ENCODE measurements at regions not wholly inside any gene's neighbourhood (a gene's known extent, or its start where the extent isn't known, plus 50 kb on each side); places are given as distances from the start of the nearest gene placed in this dataset.

DNA sequence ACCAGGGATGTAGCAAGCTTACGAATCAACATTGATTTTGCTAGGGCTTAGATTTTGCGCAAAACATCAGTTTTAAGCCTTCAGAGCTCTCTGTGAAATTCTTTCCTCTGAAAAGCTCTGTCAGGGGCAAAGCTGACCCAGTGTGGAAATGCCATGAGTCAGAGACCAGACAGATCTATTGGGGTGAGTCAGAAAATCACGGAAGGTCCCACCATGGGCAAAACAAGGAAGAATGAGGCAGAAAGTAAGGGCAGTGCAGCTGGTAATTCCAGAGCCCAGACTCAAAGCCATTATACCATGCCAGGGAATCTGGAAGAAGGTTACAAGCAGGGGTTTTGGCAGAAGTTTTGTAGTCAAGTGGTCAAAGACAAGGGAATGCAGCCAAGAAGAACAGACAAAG is 256.6 kb upstream of the CTAGE1 start:
- peaks cover 0 to 4% (median 0%) of the 10 kb centered on the region in 3 donors for H3K9me3 ChIP-seq (ENCODE audit: control insufficient read depth in 3 of 3, low read length in 3 of 3)
- H3K4me1 ChIP-seq (ENCODE audit: control insufficient read depth in 3 of 3, insufficient read depth in 3 of 3, low read length in 3 of 3), result no peaks in the 10 kb centered on the region
- H3K36me3 ChIP-seq (ENCODE audit: control insufficient read depth in 3 of 3, insufficient read depth in 3 of 3, low read length in 3 of 3), result no peaks in the 10 kb centered on the region
- no peak overlapping the region for H3K27ac ChIP-seq (ENCODE audit: low read depth, low read length)
- H3K4me3 ChIP-seq (ENCODE audit: low read length in 3 of 3), result no peak overlapping the region
- H3K27me3 ChIP-seq (ENCODE audit: control insufficient read depth in 3 of 3, insufficient read depth in 3 of 3, low read length in 3 of 3), result no peaks in the 10 kb centered on the region
- no peak overlapping the region for H3K9ac ChIP-seq (ENCODE audit: low read depth in 1 of 3, low read length in 3 of 3)

DNA sequence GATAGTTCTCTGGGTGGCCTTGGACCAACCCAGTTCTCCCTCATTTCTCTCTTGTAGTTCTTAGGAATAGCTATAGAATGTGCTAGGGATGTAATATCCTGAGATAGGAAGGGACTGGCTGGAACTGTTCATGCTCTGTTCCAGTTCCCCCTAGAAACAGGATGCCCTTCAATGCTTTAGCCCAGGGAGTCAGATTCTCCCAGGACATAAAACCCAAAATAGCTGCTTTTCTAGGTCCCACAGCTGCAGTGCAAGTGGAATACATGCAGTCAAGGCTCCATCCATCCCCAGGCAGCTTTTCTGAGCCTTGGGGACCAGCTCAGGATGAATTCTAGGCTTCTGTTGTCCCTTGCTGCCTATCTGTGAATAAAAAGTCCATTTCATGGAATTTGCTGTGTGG is 257.3 kb upstream of the CTAGE1 start:
- H3K9ac ChIP-seq (ENCODE audit: low read depth in 1 of 3, low read length in 3 of 3), result no peak overlapping the region
- H3K36me3 ChIP-seq (ENCODE audit: control insufficient read depth in 3 of 3, insufficient read depth in 3 of 3, low read length in 3 of 3), result no peaks in the 10 kb centered on the region
- no peaks in the 10 kb centered on the region for H3K27me3 ChIP-seq (ENCODE audit: control insufficient read depth in 3 of 3, insufficient read depth in 3 of 3, low read length in 3 of 3)
- H3K9me3 ChIP-seq (ENCODE audit: control insufficient read depth in 3 of 3, low read length in 3 of 3), result peaks cover 0 to 4% (median 0%) of the 10 kb centered on the region in 3 donors
- no peak overlapping the region for H3K27ac ChIP-seq (ENCODE audit: low read depth, low read length)
- H3K4me1 ChIP-seq (ENCODE audit: control insufficient read depth in 3 of 3, insufficient read depth in 3 of 3, low read length in 3 of 3), result no peaks in the 10 kb centered on the region
- H3K4me3 ChIP-seq (ENCODE audit: low read length in 3 of 3), result no peak overlapping the region

DNA sequence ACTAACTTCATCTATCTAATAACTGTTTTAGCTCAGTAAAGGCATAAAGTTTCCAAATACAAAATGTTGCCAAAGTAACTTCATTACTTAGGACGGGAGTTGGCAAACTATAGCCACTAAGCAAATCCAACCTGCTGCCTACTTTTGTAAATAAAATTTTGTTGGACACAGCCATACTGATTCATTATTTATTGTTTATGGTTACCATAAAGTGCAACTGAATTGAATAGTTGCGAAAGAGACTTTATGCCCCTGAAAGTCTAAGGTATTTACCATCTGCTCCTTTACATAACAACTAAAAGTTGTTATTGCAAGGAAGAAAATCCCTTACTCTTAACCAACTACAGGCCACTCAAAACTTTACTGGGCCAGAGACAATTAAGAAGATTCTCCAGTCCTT is 256.7 kb upstream of the RBBP8 start:
- Histone ChIP-seq H3K4me1 (ENCODE audit: control insufficient read depth in 3 of 3, insufficient read depth in 3 of 3, low read length in 3 of 3) (no peaks in the 10 kb centered on the region), H3K27me3 (ENCODE audit: control insufficient read depth in 3 of 3, insufficient read depth in 3 of 3, low read length in 3 of 3) (no peaks in the 10 kb centered on the region), H3K9ac (ENCODE audit: low read depth in 1 of 3, low read length in 3 of 3) (no peak overlapping the region), H3K4me3 (ENCODE audit: low read length in 3 of 3) (no peak overlapping the region), H3K9me3 (ENCODE audit: control insufficient read depth in 3 of 3, low read length in 3 of 3) (peaks cover 0 to 4% (median 0%) of the 10 kb centered on the region in 3 donors), H3K36me3 (ENCODE audit: control insufficient read depth in 3 of 3, insufficient read depth in 3 of 3, low read length in 3 of 3) (no peaks in the 10 kb centered on the region), H3K27ac (ENCODE audit: low read depth, low read length) (no peak overlapping the region)

DNA sequence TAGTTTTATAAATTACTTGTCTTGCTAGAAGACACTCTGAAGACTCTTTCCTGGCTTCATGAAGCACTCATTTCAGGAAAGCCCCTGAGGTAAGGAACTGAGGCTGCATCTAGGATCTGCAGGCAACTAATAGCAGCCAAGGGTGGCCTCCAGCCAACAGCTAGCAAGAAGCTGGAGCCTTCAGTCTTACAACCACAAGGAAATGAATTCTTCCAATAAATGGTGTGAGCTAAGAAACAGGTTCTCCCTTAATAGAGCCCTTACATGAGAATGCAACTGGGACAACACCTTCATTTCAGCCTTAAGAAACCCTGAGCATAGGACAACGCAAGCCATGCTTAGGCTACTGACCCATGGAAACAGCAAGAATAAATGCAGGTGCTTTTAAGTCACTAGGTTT is 254.6 kb upstream of the RBBP8 start:
- H3K9ac ChIP-seq (ENCODE audit: low read depth in 1 of 3, low read length in 3 of 3), result no peak overlapping the region
- no peaks in the 10 kb centered on the region for H3K27me3 ChIP-seq (ENCODE audit: control insufficient read depth in 3 of 3, insufficient read depth in 3 of 3, low read length in 3 of 3)
- peaks cover 0 to 4% (median 0%) of the 10 kb centered on the region in 3 donors for H3K9me3 ChIP-seq (ENCODE audit: control insufficient read depth in 3 of 3, low read length in 3 of 3)
- no peak overlapping the region for H3K27ac ChIP-seq (ENCODE audit: low read depth, low read length)
- H3K36me3 ChIP-seq (ENCODE audit: control insufficient read depth in 3 of 3, insufficient read depth in 3 of 3, low read length in 3 of 3), result no peaks in the 10 kb centered on the region
- peaks cover 0 to 7% (median 0%) of the 10 kb centered on the region in 3 donors for H3K4me1 ChIP-seq (ENCODE audit: control insufficient read depth in 3 of 3, insufficient read depth in 3 of 3, low read length in 3 of 3)
- H3K4me3 ChIP-seq (ENCODE audit: low read length in 3 of 3), result no peak overlapping the region

DNA sequence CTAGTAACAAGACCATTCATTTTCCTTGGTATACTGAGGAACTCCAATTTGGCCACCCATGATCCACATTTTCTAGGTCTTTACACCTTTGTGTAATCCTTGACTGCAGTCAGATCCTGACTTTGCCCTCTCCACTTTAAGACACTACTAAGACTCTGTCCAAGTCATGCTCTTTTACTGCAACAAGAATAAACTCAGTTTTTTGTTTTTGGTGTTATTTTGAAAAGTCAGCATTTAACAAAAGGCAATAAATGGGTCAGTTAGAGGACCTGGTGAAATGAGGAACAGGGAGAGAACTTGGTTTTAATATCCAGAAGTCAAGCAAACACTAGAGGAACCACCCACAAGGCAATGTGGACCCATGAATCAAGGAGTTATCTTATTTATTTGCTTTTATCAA is 252.2 kb upstream of the RBBP8 start:
- Histone ChIP-seq H3K27me3 (ENCODE audit: control insufficient read depth in 3 of 3, insufficient read depth in 3 of 3, low read length in 3 of 3) (no peaks in the 10 kb centered on the region), H3K4me1 (ENCODE audit: control insufficient read depth in 3 of 3, insufficient read depth in 3 of 3, low read length in 3 of 3) (peaks cover 0 to 9% (median 0%) of the 10 kb centered on the region in 3 donors), H3K9ac (ENCODE audit: low read depth in 1 of 3, low read length in 3 of 3) (no peak overlapping the region), H3K27ac (ENCODE audit: low read depth, low read length) (no peak overlapping the region), H3K9me3 (ENCODE audit: control insufficient read depth in 3 of 3, low read length in 3 of 3) (no peaks in the 10 kb centered on the region), H3K36me3 (ENCODE audit: control insufficient read depth in 3 of 3, insufficient read depth in 3 of 3, low read length in 3 of 3) (no peaks in the 10 kb centered on the region), H3K4me3 (ENCODE audit: low read length in 3 of 3) (no peak overlapping the region)

DNA sequence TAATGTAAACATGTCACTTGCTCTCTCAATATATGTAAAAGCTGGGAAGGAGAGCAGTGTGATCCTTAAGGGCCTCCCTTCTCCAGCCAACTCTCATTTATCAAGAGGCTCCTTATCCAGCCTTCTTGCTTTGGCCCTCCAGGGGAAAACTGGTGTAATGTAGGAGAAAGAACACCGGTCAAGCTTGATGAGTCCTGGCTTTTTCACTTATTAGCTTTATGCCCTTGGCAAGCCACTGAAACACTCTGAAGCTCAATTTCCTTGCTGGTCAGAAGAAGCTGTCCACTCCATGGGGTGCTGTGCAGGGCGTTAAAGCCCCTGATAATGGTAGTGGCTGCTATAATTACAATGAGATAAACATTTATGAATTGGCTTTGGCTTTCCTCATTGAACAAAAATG is 251.2 kb upstream of the RBBP8 start:
- H3K9ac ChIP-seq (ENCODE audit: low read depth in 1 of 3, low read length in 3 of 3), result no peak overlapping the region
- no peak overlapping the region for H3K4me3 ChIP-seq (ENCODE audit: low read length in 3 of 3)
- no peaks in the 10 kb centered on the region for H3K36me3 ChIP-seq (ENCODE audit: control insufficient read depth in 3 of 3, insufficient read depth in 3 of 3, low read length in 3 of 3)
- no peak overlapping the region for H3K27ac ChIP-seq (ENCODE audit: low read depth, low read length)
- no peaks in the 10 kb centered on the region for H3K27me3 ChIP-seq (ENCODE audit: control insufficient read depth in 3 of 3, insufficient read depth in 3 of 3, low read length in 3 of 3)
- no peaks in the 10 kb centered on the region for H3K9me3 ChIP-seq (ENCODE audit: control insufficient read depth in 3 of 3, low read length in 3 of 3)
- H3K4me1 ChIP-seq (ENCODE audit: control insufficient read depth in 3 of 3, insufficient read depth in 3 of 3, low read length in 3 of 3), result peaks cover 0 to 9% (median 0%) of the 10 kb centered on the region in 3 donors

DNA sequence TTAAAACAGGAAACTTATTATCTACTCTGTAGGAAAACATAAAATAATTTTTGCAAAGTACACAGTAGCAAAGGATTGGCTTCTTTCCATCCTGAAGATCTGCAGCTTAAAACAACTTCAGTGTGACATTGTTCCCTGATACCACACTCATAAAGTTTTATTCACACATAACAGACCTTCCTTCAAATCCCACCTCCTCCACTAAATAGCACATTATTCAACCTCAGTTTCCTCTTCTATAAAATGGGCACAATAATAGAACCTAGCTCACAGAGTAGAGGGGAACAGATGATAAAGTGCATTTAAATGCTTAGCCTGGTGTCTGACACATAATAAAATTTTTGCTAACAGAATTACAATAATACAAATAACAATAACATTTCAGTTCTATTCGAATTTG is 250.4 kb upstream of the RBBP8 start:
- peak overlapping the region in 1 of 3 donors; percentile 3 for H3K4me3 ChIP-seq (ENCODE audit: low read length in 3 of 3)
- no peaks in the 10 kb centered on the region for H3K27me3 ChIP-seq (ENCODE audit: control insufficient read depth in 3 of 3, insufficient read depth in 3 of 3, low read length in 3 of 3)
- H3K4me1 ChIP-seq (ENCODE audit: control insufficient read depth in 3 of 3, insufficient read depth in 3 of 3, low read length in 3 of 3), result peaks cover 0 to 9% (median 0%) of the 10 kb centered on the region in 3 donors
- no peaks in the 10 kb centered on the region for H3K36me3 ChIP-seq (ENCODE audit: control insufficient read depth in 3 of 3, insufficient read depth in 3 of 3, low read length in 3 of 3)
- no peak overlapping the region for H3K27ac ChIP-seq (ENCODE audit: low read depth, low read length)
- H3K9ac ChIP-seq (ENCODE audit: low read depth in 1 of 3, low read length in 3 of 3), result no peak overlapping the region
- no peaks in the 10 kb centered on the region for H3K9me3 ChIP-seq (ENCODE audit: control insufficient read depth in 3 of 3, low read length in 3 of 3)

DNA sequence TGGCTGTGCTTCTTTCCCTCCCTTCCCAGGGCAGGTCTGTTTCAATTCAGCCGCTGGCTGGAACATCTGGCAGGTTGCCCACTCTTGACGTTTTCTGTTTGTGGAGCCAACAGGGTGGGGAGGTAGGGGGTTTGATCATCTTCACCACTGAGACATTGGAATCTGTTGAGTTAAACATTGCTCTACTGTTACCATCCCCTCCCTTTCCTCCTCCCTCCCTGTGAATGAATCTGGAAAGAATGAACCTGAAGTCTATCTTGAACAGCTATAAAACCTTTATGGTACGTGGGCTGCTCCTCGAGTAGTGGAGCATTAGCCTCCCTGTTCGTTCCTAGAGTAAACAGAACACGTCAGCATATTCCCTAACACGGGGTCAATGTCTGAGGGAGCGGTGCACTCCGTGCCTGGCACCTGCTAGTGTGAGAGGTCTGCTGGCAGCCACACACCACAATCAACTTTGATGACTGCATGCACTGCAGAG is 249.9 kb upstream of the RBBP8 start:
- peak overlapping the region in 2 of 3 donors; percentile 3 to 42 for H3K4me3 ChIP-seq (ENCODE audit: low read length in 3 of 3)

DNA sequence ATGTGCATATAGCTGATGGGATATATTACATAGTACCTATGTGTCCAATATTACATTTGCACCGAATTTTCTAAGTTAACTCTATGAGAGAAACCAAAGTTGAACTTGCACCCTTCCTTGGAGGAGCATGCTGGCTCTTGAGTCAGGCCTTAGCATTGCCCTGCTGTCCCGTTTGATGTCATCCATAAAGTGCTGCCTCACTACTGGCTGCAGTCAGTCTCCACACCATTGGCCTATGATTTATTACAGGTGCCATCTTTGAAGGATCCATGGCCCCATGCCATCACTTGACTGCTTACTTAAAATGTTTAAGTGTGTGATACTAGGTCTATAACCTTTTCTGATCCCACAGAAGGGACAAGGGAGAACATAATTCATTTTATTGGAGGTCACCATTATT is 249.3 kb upstream of the RBBP8 start:
- Histone ChIP-seq H3K36me3 (ENCODE audit: control insufficient read depth in 3 of 3, insufficient read depth in 3 of 3, low read length in 3 of 3) (no peaks in the 10 kb centered on the region), H3K9me3 (ENCODE audit: control insufficient read depth in 3 of 3, low read length in 3 of 3) (no peaks in the 10 kb centered on the region), H3K27me3 (ENCODE audit: control insufficient read depth in 3 of 3, insufficient read depth in 3 of 3, low read length in 3 of 3) (no peaks in the 10 kb centered on the region), H3K4me3 (ENCODE audit: low read length in 3 of 3) (no peak overlapping the region), H3K9ac (ENCODE audit: low read depth in 1 of 3, low read length in 3 of 3) (no peak overlapping the region), H3K4me1 (ENCODE audit: control insufficient read depth in 3 of 3, insufficient read depth in 3 of 3, low read length in 3 of 3) (peaks cover 0 to 9% (median 0%) of the 10 kb centered on the region in 3 donors), H3K27ac (ENCODE audit: low read depth, low read length) (no peak overlapping the region)

More for the DNA sequence above, 249.9 kb upstream of the RBBP8 start:
- Histone ChIP-seq H3K36me3 (ENCODE audit: control insufficient read depth in 3 of 3, insufficient read depth in 3 of 3, low read length in 3 of 3) (no peaks in the 10 kb centered on the region), H3K4me1 (ENCODE audit: control insufficient read depth in 3 of 3, insufficient read depth in 3 of 3, low read length in 3 of 3) (peaks cover 0 to 9% (median 0%) of the 10 kb centered on the region in 3 donors), H3K27ac (ENCODE audit: low read depth, low read length) (no peak overlapping the region), H3K27me3 (ENCODE audit: control insufficient read depth in 3 of 3, insufficient read depth in 3 of 3, low read length in 3 of 3) (no peaks in the 10 kb centered on the region), H3K9ac (ENCODE audit: low read depth in 1 of 3, low read length in 3 of 3) (no peak overlapping the region), H3K9me3 (ENCODE audit: control insufficient read depth in 3 of 3, low read length in 3 of 3) (no peaks in the 10 kb centered on the region)

DNA sequence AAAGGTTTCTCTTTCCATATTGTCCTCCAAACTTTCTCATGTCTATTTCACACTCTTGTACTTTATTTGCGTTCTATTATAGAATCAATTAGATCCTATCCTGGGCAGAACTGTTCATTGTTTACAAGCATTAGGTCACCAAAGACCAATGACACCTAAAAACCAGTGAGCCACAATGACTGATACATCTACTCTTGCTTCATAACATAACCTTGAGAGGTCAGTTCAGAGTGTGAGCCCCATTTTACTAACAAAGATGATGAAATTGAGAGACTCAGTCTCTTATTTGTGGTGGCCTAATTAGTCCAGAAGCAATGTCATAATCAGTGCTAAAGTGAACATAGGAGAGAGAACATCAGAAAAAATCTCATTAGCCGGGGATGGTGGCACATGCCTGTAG is 248.9 kb upstream of the RBBP8 start:
- H3K27ac ChIP-seq (ENCODE audit: low read depth, low read length), result no peak overlapping the region

More for the DNA sequence above, 248.9 kb upstream of the RBBP8 start:
- H3K36me3 ChIP-seq (ENCODE audit: control insufficient read depth in 3 of 3, insufficient read depth in 3 of 3, low read length in 3 of 3), result no peaks in the 10 kb centered on the region
- H3K9ac ChIP-seq (ENCODE audit: low read depth in 1 of 3, low read length in 3 of 3), result no peak overlapping the region
- H3K4me3 ChIP-seq (ENCODE audit: low read length in 3 of 3), result no peak overlapping the region
- peaks cover 0 to 9% (median 0%) of the 10 kb centered on the region in 3 donors for H3K4me1 ChIP-seq (ENCODE audit: control insufficient read depth in 3 of 3, insufficient read depth in 3 of 3, low read length in 3 of 3)
- H3K9me3 ChIP-seq (ENCODE audit: control insufficient read depth in 3 of 3, low read length in 3 of 3), result no peaks in the 10 kb centered on the region
- H3K27me3 ChIP-seq (ENCODE audit: control insufficient read depth in 3 of 3, insufficient read depth in 3 of 3, low read length in 3 of 3), result no peaks in the 10 kb centered on the region
